Inflammatory macrophage (primary cell): ENCODE measurements at regions not wholly inside any gene's neighbourhood (a gene's known extent, or its start where the extent isn't known, plus 50 kb on each side); places are given as distances from the start of the nearest gene placed in this dataset.
"Not testable (repeated sequence)": the region's sequence is repeated elsewhere in the genome, so short reads cannot be mapped to it uniquely, and the experiment has no call there.

Experiments
- DNase-seq, 2 donors: peaks; one replicate each; pipeline ENCODE4 v3.0.0-alpha.2; 2020 to 2022

GRCh38 chr6:11450037-11450436 is 87.5 kb upstream of the TMEM170B start:
- no peak for DNase-seq

- no peak for DNase-seq
Measured at GRCh38 chr6:11449408-11449807, 88.1 kb upstream of the TMEM170B start.

DNA sequence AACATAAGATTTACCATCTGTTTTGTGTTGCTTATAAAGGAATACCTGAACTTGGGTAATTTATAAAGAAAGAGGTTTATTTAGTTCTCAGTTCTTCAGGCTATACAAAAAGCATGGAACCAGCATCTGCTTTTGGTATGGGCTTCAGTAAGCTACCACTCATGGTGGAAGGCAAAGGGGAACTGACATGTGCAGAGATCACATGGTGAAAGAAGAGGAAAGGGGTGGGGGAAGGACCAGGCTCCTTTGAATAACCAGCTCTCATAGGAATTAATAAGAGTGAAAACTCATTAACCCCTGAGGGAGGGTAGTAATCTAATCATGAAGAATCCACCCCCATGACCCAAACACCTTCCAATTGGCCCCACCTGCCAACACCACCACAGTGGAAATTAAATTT is 89.5 kb upstream of the TMEM170B start:
- no peak for DNase-seq

DNA sequence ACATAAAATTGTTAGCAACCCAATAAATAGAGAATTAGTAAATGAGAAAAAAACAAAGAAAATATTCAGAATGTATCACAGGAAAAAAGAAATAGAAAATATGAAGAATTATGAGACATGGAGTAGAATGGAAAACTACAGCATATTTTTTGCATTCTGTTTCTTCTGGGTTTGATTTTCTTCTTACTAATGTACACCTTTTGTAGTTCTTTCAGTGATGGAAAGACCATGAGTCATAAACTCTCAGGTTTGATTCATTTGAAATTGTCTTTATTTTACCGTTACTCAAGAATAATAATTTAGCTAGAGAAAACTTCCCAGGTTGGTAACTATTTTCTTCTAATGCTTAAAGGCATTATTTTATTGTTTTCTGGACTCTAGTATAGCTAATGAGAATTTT is 90.3 kb upstream of the TMEM170B start:
- DNase-seq, result no peak

DNA sequence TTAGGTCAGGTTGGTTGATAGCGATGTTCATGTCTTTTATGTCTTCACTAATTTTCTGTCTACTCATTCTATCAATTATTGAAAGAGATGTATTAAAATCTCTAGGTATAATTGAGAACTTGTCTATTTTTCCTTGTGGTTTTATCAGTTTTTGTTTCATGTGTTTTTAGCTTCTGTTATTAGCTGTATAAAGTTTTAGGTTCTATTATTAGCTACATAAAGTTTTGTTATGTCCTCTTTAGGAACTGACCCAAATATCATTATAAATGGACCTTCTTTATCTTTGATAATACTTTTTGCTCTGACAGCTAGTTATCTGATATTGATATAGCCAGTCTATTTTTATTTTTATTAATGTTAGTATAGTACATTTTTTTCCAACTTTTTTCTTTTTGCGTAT is 92.4 kb upstream of the TMEM170B start:
- no peak for DNase-seq

DNA sequence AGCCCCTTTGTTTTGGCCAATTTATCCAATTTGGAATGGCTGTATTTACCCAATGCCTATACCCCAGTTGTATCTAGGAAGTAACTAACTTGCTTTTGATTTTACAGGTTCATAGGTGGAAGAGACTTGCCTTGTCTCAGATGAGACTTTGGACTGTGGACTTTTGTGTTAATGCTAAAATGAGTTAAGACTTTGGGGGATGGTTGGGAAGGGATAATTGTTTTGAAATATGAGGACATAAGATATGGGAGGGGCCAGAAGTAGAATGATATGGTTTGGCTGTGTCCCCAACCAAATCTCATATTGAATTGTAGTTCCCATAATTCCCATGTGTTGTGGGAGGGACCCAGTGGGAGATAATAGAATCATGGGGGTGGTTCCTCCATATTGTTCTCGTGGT is 94.4 kb upstream of the TMEM170B start:
- not testable (repeated sequence) for DNase-seq

DNA sequence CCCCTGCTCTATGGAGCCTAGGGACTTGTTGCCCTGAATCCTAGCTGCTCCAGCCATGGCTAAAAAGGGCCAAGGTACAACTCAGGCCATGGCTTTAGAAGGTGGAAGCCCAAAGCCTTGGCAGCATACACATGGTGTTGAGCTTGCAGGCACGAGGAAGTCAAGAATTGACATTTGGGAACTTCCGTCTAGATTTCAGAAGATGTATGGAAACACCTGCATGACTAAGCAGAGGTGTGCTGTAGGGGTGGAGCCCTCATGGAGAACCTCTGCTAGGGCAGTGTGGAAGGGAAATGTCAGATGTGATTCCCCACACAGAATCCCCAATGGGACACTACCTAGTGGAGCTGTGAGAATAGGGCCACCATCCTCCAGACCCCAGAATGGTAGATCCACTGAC is 95.1 kb upstream of the TMEM170B start:
- DNase-seq, result no peak

DNA sequence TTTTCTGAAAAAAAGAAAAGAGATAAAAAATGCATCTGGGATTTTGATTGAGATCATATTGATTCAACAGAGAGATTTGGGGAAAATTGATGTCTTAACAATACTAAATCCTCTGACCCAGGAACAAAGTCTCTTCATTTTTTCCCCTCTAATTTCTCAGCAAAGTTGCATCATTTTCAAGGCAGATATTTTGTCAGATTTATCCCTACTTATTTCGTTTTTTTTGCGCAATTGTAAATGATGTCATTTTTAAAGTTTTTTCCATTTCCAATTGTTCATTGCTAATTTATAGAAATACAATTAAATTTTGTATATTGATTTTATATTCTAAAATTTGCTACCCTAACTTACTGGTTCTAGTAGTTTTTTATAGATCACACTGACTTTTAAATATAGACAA is 97.7 kb upstream of the TMEM170B start:
- no peak for DNase-seq

DNA sequence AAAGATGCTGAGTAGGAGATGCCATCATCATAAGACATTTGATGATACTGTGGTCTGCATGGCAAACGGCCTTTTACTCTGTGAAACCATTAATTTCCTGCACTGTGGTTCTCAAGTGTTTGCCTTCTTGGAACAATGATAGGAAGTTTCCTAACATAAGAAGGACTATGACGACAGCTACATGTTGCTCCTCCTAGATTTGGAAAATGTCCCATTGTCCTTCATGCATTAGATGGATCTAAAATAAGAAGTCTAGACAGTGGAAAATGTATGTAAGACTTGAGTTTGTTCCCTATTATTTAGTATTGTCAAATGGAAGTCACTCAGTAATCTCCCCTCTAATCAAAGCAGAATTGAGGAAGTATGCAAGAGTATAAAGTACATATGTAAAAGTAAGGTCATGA is 98.5 kb upstream of the TMEM170B start:
- DNase-seq, result peak; percentile 22 to 74

DNA sequence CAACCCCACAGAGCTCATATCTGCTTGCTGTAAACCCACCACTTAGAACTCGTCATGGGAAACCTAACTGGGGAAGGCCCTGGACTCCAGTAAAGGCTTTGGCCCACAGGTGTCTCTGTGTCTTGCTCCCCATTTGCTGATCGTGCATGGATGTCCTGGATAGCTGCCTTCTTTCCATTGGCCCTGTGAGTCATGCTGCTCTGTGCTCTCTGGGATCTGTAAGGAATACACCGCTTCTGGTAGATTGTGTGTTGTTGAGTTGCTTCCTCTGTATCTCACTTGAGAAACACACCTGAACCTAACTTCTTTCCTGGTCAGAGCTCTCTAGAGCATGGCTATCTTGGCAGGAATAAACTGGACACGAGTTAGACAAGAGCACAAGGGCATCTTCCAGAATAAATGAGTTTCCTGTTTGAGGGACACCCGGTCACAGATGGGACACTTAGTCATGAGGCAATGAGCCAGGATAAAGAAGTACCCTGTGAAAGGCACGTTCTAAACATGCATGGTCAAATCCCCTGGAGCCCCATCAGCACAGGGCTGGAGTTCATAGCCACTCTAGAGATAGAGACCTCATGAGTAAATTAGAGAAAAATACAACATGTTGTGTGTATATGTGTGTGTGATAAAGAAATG is 99.6 kb upstream of the TMEM170B start:
- DNase-seq, result peak in 1 of 2 donors; percentile 27

DNA sequence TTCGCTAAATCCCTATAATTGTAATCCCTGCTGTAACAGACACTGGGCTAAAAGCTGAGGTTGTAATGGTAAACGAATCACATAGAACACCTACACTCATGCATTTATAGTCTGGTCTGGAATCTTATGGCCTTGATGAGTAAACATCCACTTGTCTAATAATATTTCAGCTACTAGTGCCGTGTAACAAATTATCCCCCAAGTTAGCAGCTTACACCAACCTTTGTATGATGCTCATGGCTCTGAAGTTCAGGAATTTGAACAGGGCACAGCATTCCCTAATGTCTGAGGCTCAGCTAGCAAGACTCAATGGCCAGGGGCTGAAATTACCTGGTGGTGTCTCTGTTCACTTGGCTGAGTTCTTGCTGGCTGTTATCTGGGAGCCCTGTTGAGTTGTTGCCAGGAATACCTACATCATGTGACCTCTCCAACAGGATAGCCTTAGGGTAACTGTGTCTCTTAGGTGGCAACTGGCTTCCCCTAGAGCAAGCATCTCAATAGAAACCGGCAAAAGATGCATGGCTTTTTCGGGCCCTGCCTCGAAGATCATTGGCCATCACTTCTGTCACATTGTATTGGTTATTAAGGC is 100.9 kb upstream of the TMEM170B start:
- DNase-seq, result no peak

GRCh38 chr6:11434565-11435326 is 102.8 kb upstream of the TMEM170B start:
- peak; percentile 38 to 41 for DNase-seq

- no peak for DNase-seq
Measured at GRCh38 chr6:11433860-11434259, 103.7 kb upstream of the TMEM170B start.

DNA sequence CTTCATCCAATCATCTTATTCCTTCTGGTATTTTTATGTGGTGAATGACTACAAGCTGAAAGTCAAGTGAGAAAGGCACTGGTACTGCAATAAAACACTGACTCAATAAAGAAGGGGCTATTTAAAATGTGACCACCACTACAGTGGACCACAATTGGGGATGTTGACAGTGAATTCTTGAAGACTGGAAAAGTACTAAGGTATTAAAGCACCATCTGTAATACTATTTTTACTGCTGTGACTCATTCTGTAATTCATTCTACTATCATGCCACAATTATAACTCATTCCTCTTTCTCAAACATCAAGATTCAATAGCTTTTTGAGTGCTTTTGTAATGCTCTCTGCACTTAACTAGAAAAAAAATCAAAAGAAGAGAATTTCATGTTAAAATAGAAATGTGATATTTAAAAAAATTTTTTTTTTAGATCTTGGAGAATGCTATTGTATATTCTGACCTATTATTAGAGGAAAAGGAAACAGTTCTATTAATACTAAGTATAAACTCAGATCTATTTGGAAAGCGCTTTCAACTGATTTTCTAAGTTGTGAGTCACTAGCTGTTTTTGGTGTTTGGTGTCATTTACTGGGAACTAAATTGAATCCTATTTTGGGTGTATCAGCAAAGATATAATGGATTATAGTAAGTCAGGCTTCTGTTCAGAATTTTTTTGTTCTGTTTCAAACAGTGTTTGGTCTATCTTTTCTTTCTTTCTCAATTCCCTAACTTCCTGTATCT is 104.7 kb upstream of the TMEM170B start:
- peak; percentile 52 to 66 for DNase-seq

DNA sequence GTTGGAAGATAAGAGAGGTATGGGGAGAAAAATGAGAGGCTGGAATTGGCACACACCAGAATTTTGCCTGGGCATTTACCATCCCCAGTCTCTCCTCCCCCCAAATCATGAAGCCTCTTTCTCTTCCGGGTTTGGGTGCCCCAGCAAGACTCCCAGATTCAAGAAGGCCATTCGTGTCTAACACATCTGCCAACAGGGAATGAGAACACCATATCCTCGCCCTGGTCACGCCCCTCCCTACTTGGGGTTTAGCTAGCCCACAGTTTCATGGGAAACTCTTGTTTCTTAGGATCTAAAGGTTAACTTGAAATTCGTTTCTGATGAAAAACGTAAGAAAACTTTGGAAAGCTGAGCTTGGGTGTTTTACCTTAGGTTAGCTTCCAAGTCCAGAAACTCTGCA is 105.5 kb upstream of the TMEM170B start:
- DNase-seq, result no peak

- no peak for DNase-seq
Measured at GRCh38 chr6:11431455-11431937, 106.1 kb upstream of the TMEM170B start.

- no peak for DNase-seq
Measured at GRCh38 chr6:11430036-11430435, 107.5 kb upstream of the TMEM170B start.

GRCh38 chr6:11429577-11429976 is 108.0 kb upstream of the TMEM170B start:
- DNase-seq, result no peak

GRCh38 chr6:11428895-11429294 is 108.7 kb upstream of the TMEM170B start:
- DNase-seq, result no peak

DNA sequence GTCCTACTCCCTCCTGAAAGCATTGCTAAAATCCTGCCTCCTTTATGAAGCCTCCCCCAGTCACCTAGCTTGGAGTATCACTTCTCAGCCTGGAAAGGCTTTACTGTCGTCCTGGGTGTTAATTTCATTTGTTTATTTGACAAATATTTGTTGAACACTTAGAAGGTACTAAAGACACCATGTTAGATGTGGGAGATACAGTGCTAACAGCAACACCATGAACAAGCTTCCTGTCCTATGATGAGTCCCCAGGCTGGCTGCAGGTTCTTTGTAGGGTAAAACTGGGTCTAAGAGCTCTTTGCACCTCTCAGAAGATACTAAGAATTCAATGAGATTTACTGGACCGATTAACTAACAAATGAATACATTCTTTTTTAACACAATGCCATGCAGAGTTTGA is 109.2 kb upstream of the TMEM170B start:
- no peak for DNase-seq

DNA sequence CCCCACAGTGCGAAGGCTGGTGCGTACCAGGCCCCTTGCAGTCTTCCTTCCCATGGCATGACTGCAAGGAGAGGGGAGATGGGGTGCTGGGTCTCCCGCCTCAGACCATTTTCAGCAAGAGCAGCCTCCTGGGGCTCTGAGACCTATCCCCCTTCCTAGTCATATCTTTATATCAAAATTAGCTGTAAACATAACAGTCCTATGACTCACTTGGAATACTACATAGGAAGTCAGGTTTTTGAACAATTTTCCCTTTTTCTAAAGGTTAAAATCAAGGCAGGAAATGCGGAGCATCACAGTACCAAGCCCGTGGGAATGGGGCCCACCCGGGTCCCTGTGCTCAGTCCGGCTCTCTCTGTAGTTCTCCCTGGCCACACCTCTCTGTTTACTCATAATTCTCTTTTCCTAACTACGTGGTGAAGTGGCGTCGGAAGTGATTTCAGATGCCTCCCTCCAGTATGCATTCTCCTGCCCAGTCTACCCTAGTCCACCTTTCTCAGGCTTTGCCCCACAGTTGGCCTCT is 109.8 kb upstream of the TMEM170B start:
- no peak for DNase-seq

DNA sequence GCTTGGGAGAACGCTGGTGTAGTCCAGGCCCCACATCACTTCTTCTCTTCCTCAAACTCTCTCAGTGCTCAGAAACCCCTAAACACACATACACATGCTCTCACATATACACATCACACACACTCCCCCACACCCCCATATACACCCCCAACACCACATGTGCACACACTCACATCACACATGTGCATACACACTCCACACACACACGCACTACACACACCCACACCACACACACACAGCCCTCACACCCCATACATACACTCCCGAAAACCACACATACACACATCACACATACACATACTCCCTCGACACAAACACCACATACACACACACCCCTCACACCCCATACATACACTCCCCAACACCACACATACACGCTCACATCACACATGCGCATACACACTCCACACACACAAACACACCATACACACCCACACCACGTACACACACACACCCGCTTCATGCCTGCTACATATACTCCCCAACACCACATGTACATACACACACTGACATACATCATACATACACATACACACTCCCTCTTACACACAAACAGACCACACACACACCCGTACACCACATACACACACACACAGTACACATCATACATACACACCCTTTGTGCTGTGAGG is 110.3 kb upstream of the TMEM170B start:
- DNase-seq, result no peak

DNA sequence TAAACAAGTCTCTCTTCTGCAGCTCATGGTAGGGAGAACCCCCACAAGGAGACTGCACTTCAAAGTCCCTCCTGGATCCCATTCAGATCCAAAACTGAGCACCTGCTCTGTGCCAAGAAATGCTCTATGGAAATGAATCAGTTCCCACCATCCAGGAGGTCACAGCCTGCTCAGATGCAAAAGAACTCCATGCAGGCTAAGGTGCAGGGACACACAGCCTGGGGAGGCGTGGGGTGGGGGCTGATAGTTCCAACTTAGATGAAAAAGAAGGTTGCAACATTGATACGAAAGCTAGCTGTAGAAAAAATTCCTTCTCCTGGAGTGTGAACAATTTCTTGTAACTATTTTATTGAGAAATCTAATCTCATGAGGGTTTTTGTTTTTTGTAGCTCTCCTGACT is 111.0 kb upstream of the TMEM170B start:
- DNase-seq, result no peak
